ENCODE measurements at regions not wholly inside any gene's neighbourhood (a gene's known extent, or its start where the extent isn't known, plus 50 kb on each side); places are given as distances from the start of the nearest gene placed in this dataset.

DNA sequence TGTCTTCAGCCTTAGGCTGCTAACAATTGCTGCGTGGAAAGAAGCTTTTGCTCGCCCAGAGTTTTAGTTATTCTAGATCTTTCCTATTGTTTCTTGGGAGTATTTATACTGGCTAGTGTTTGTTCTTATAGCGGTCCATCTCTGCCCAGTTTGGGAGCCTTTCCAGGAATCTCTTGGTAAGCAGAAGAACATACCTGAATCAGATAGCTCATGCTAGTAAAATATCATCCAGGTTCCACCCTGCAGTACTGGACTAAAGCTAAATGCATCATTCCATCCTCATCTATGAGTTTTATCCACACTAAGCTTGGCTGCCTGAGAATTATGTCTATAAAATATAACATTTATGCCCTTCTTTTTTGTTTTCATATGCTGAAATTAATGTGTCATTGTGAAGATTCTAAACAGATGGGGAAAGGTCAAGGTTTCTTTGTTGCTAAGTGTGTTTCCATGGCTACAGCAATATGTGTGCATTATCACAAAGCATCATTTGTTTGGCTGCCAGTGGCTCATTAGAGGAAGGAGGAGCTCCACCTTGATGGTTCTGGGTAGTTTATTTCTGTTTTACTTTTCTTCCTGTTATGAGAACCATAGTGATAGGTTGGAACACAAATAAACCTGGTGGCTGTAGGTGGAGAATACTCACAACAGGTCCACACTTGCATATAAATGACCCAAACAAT lies 182.8 kb downstream of the PIK3C3 start:
- DNase-seq (ENCODE audit: low spot score), result no peak
- intact Hi-C loops (cut with DNase I), result no loop called here
- ATAC-seq, result no peak

DNA sequence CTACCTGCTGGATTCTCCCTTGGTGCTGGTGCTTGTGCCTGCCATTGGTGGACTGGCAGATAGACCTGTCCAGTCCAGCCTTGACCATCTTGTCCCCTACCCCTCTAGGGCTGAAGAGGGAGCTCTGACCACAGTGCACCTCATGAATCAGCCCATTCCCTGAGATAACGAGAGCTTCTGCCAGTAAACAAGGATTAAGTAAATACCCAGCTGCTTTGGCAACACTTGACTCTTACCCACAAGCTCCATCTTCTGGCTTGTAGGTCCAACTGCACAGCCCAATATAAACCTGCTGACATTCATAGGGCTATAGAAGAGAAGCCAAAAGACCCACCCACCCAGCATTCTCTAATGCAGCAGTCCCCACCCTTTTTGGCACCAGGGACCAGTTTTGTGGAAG lies 186.4 kb downstream of the PIK3C3 start:
- no peak for DNase-seq (ENCODE audit: low spot score)
- ATAC-seq, result no peak
- intact Hi-C loops (cut with DNase I), result no loop called here

DNA sequence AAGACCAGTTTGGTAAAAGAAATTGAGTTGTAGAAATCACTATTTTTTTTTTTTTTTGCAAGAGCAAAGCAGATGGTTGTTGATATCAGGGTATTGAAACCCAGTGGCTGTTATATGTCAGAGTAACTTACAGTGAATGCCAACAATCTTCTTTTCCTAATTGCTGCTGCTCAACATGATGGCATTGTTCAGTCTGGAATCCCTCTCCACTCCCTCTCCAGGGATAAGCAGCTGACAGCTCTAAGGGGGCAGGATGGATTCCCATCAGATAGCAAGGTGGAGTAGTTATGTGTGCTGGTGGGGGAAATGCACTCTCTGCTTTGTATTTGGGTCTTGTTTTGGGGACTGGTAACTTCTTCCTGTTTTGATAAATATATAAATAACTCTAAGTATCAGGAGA lies 200.0 kb downstream of the PIK3C3 start:
- DNase-seq (ENCODE audit: low spot score) (no peak), ATAC-seq (no peak)
- intact Hi-C loops (cut with DNase I), result no loop called here

DNA sequence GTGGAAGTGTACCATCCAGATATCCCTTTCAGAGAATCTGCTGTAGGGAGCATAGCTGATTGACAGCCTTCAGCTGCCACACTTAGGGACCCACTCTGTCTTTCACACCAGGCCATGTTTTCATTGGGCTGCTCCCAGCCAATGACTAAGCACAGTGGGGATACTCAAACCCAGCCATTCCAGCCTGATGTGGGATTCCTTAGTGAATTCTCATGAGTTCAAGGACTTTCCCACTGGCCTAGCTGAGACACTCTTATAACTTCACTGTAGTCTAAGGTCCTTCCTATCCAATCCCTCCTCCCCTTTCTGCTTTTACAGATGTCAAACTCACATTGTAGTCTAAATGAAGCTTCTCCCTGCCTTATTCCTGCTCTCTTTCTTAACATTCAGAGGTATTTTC lies 201.2 kb downstream of the PIK3C3 start:
- no peak for ATAC-seq
- intact Hi-C loops (cut with DNase I), result no loop called here

DNA sequence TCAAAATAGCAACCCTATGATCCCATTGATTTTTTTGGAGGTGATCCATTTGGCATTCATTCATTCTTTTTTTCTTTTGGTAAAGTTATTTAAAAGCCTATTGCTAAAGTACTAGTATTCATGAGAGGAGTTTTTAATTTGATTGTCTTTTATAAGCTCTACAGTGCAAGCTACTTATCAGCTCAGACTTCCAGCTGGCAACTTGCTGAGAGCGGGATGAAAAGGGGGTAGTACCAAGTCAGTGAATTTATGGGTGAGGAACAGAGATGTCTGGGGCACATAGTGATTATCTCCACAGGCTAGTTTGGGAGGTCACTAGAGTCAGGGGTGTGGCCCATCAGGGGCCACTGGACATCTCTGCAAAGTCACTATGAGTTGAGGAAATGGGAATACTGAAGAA lies 202.4 kb downstream of the PIK3C3 start:
- no peak for DNase-seq (ENCODE audit: low spot score)
- intact Hi-C loops (cut with DNase I), result no loop called here
- no peak for ATAC-seq

More for the DNA sequence above, 201.2 kb downstream of the PIK3C3 start:
- DNase-seq (ENCODE audit: low spot score), result no peak

DNA sequence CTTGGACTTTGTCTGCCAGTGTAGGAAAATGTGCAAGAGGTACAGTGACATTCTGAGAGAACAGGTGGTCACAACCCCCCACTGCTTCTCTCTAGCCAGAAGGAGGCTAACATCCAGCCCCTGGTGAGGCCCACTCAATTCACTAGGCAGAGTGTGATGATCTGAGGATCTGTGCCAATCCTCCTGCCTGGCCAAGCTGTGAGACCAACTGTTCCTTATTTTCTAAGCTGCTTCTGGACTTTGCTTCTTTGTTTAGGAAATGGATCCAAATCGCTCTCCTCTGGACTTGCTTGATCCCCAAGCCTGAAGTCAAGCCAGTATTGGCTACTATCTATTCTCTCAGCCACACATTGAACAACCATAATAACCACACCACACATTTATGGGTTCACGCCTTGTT lies 202.8 kb downstream of the PIK3C3 start:
- intact Hi-C loops (cut with DNase I), result no loop called here
- DNase-seq (ENCODE audit: low spot score), result no peak
- no peak for ATAC-seq

DNA sequence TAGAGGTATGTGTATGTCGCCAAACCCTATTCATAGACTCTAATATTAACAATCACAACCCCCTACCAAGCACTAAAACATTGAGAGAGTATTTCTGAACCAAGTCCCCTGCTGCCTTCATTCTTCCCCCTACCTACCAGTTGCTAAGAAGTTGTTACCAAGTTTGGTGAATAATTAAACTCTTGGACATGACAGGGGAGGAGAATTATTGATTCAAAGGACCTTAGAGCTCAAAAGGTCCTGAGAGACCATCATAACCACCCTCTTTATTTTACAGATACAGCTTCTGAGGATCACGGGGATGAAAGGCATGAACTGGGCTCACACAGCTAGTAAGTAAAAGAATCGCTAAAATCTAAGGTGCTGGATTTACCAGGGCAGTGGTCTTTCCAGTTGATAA lies 204.1 kb downstream of the PIK3C3 start:
- intact Hi-C loops (cut with DNase I), result no loop called here
- ATAC-seq (no peak), DNase-seq (ENCODE audit: low spot score) (no peak)

DNA sequence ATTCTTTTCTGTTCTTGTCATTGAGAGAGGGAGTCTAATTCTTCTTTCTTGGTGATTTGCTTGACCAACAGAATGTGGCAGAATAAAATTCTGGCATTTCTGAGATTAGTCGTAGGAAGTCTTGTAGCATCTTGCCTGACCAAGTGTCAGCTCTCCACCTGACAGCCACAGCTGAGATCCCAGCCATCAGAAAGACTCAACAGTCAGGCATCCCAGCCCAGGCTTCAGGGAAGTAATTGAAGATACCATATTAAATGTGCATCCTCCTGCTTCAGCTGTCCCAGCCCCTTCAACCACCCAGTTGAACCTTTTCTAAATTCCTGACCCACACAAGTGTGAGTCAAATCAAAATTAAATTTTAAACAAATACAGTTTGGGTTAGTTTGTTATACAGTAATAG lies 208.3 kb downstream of the PIK3C3 start:
- no peak for DNase-seq (ENCODE audit: low spot score)
- ATAC-seq, result no peak
- intact Hi-C loops (cut with DNase I), result no loop called here

DNA sequence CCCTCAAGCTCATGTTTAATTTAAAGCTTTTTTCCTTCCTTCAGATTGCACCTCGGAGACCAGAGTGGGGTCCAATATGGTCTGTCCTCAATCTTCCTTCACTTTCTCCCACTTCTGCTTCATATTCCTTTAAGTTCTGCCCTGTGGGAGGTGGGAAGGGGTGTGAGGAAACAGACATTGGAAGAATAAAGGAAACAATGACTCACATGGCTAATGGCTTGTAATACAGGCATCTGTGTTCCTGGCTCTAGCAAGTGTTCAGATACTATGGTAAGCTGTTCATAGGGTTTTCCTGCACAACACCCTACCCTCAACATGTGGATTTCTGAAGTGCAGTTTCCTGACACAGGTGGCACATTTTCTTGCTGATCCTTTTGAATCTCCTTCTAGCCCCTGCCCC lies 209.5 kb downstream of the PIK3C3 start:
- intact Hi-C loops (cut with DNase I), result no loop called here
- no peak for DNase-seq (ENCODE audit: low spot score)
- ATAC-seq, result no peak

DNA sequence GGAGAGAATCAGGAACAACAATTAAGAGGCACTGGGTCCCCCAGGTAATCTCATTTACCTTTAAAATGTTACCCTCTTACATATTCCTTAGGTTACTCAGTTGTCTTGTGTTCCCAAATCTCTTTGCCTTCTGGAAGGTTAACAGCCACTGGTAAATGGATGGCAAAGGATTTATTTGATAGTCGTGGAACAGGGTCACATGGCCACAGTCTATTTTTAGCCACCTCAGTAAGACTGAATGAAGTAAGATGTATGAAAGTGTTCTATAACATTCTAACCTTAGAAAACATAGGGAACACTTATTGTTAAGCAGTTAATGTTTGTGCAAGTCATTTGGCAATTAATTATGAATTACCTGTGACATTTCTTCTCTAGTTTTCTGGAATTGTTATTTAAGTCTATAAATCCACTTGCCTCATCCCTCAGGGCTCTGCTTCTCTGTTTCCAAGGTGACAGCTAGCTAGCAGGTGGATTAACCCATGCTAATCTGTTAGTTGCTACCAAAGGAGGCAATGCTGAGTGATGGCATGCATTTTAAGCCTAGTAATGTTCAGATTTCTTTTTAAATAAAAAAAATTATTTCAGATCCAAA lies 211.0 kb downstream of the PIK3C3 start:
- DNase-seq (ENCODE audit: low spot score), result no peak
- no peak for ATAC-seq
- intact Hi-C loops (cut with DNase I), result no loop called here

DNA sequence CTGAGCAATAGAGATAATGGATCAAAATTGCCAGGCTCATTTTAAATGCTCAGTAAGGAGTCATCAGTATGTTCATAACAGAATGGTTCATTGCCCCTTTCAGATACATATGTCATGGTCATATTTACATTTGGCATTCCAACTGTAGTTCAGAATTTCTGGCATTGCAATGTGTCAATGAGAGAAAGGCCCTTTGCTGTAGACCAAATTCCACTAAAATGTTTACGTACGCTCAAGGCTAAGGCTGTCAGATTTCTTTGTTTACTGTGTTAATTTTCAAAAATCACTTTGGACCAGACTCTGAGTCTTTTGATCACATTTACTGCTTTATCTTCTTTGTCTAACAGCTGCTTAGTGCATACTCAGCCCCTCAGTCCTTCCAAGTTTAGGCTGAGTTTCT lies 213.5 kb downstream of the PIK3C3 start:
- intact Hi-C loops (cut with DNase I), result no loop called here
- no peak for ATAC-seq

DNA sequence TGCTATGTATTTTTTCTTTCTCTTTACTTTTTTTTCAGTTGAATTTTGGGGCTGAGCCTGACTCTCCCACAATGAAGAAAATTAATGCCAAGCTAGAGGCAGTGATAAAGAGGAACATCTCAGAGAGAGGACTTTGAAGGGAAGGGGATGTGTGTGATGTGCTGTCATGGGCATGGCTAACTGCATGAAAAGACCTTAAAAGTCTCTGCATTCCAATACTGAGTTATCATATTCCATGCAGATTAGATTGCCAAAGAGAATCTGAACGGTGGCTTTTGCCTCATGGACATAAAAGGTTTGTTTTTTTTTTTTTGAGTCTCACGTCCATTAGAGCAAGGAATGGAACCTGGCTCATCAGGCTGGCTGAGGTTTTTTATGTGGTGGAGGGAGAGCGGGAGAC lies 213.9 kb downstream of the PIK3C3 start:
- intact Hi-C loops (cut with DNase I), result no loop called here
- no peak for DNase-seq (ENCODE audit: low spot score)

More for the DNA sequence above, 213.5 kb downstream of the PIK3C3 start:
- DNase-seq (ENCODE audit: low spot score), result no peak

DNA sequence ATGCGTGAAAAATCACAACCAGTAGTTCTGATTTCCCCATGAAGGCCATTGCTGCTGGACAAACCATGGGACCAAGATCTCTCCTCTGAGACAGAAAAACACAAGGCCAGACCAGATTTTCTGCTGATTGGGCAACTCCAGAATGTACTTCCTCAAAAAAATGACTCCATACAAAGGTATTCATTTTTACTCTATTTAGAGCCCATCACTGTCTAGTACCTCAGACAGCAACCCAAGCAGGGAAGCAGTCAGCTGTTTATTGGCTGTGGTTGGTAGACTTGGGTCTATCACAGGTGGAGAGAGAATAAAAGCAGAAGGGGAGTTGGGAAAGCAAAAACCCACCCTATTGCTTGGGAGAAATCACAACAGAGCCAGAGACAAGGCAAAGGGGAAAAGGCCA lies 219.9 kb downstream of the PIK3C3 start:
- intact Hi-C loops (cut with DNase I), result no loop called here
- DNase-seq (ENCODE audit: low spot score) (no peak), ATAC-seq (no peak)

More for the DNA sequence above, 213.9 kb downstream of the PIK3C3 start:
- no peak for ATAC-seq

DNA sequence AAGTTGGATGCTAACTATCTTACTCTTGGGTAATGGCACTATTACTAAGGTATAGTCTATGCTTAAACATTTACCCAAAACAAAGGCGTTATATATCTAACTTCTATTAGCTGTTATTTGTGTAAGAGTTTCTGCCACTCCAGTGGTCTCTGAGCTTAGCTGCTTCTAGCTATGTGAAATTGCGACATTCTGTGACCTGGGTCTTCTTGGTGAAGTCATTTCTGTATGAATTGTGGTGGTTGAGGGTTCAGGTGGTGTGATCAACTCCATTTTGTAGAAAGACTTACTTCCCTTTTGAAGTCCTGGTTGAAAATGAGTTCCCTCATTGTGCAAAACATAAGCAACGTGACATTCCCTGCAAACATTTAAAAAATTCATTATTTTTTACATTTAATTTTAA lies 221.6 kb downstream of the PIK3C3 start:
- DNase-seq (ENCODE audit: low spot score) (no peak), ATAC-seq (no peak)
- intact Hi-C loops (cut with DNase I), result no loop called here

DNA sequence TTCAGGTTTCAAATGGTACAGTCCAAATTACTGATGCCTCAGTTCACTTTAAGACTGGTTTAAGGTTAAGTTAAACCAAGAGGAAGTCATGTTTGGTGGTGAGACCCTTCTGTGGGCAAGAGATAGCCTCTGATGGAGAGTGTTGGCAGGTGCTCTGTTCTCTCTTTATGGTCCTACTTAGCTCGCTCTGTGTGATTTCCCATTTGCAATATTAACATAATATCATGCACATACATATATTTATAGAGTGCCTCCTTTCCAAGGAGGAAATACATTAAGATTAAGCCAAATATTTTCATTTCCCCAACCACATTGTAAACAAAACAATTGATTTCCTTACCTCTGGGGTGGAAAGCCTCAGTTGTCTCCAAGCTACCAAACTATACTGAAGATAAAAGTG lies 222.4 kb downstream of the PIK3C3 start:
- DNase-seq (ENCODE audit: low spot score) (no peak), ATAC-seq (no peak)
- intact Hi-C loops (cut with DNase I), result no loop called here

DNA sequence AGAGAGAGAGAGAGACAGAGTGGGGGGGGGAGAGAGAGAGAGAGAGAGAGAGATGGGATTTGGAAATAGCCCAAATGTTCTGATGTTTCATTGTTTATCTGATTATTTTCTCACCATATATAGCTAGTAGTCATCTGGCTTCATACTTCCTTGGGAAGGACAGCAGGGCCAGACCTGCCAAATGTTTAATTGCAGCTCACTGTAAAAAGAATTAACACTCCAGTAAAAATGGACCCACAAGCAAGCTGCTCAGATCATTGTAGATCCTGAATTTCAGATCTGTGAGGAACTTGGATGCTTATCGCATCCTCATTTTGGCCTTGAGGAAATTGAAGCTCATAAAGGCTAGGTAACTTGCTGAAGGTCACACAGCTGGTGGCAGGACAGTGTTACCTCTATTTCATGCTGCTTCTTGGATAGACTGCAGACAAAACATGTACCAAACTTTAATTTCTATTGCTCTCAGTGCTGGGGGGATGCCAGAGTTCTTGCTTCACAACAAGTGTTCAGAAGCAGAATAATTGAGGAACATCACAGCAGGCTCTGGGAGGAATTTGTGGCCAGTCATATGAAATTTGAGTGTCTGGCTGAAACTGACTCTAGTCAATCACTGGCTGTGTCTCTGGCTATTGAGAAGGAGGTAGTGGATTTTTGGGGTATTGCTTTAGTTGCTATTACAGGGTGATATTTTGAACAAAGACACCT lies 223.5 kb downstream of the PIK3C3 start:
- no peak for ATAC-seq
- no peak for DNase-seq (ENCODE audit: low spot score)
- intact Hi-C loops (cut with DNase I), result no loop called here

DNA sequence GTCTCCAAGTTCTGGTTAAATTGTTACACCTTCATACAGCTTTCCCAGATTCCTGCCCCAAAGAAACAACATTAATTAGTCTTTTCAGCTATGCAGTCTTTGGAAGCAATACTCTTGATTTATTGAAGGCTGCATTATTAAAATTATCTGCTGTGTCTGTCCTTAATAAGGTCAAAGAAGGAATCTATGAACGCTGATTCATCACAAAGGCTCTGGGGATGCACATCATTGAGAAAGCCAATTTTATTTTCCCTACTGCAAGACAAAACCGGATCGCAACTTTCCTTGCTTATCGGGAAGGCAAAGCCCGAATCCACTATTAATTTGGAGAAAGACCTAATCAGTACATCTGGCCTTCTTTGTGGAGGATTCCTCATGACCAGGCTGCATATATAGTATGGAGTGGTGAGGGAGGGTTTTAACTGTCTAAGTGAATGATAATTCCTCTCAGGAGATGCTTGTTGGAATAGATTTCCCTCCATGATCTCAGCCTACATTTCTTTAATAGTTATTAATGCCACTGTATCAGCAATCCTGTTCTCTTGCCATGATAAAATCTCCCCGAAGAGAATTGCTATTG lies 224.6 kb downstream of the PIK3C3 start:
- intact Hi-C loops (cut with DNase I), result no loop called here
- ATAC-seq (no peak), DNase-seq (ENCODE audit: low spot score) (no peak)

DNA sequence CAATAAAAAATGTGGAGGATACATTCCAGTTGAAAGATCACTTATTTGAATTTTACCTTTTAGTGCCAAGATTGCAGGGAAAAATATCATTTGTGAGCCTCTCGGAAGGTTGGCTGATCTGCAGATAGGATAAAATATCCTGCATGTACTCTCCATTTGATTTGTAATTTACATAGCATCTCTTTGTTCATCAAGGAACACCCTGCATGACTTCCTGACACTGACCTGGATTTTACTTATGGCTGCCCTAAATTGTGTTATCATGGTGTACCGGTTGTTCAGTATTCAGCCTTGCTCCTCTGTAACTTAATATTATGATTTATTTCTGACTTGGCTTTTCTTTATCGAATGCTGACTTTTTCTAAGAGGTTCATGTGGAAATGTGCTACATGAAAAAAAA lies 226.4 kb downstream of the PIK3C3 start:
- intact Hi-C loops (cut with DNase I), result no loop called here
- DNase-seq (ENCODE audit: low spot score) (no peak), ATAC-seq (no peak)

DNA sequence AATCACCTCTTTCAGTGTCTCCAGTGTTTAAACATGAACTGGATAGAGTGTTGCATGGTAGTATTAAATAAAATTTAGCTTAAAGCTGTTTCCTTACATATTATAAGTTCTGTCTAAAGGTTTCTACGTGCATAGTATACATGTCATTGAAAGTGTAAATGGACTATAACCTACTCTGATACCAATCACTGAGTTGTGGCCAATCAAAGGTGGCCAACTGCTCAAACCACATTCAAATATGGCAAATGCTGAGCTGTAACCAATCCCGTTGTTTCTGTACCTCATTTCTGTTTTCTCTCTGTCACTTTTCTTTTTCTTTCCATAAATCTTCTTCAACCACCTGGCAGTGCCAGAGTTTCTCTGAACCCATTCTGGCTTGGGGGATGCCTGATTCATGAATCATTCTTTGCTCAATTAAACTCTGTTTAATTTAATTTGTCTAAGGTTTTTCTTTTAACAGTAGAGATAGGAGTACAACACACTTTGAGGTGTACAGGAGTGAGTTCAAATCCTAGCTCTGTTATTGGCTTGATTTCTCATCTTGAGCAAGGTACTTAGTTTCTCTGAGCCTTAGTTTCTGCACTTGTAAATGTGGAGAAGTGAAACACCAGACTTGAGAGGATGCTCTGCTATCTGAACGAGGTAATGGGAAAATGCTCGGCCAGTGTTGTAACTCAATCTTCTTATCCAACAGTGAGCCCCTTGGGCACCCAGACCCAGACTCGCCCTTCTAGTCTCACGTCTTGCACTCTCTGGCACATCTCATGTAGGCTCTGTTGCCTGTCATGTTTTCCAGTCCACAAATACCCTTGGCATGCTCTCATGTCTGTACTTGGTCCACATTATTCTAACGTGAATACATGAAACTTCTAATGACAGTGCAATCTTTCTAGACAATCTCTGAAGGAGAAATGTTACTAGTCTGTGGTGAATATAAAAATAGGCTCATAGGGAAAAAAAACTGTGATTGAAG lies 228.0 kb downstream of the PIK3C3 start:
- intact Hi-C loops (cut with DNase I), result no loop called here
- DNase-seq (ENCODE audit: low spot score), result no peak
- ATAC-seq, result no peak

Measured in sciatic nerve (tissue), 2 donors.